Hepatocyte (in vitro differentiated cells): ENCODE measurements at regions not wholly inside any gene's neighbourhood (a gene's known extent, or its start where the extent isn't known, plus 50 kb on each side); places are given as distances from the start of the nearest gene placed in this dataset.

Source experiments
- DNase-seq: peaks from one replicate; pipeline ENCODE4 v3.0.0-alpha.2; 2016; ENCODE audit warnings: low spot score
- H2AFZ ChIP-seq: fragments of 200-600 bp; sonication (generic); 2 replicates; pipeline ENCODE4 v1.6.0; 2016; ENCODE audit warnings: antibody characterized with exemption, mild to moderate bottlenecking
- H3K27ac ChIP-seq: fragments of 200-600 bp; sonication (generic); 2 replicates; pipeline ENCODE4 v1.5.1; 2016; ENCODE audit warnings: mild to moderate bottlenecking
- H3K27me3 ChIP-seq: fragments of 200-600 bp; sonication (generic); 2 replicates; pipeline ENCODE4 v1.6.1; 2016
- H3K36me3 ChIP-seq: fragments of 200-600 bp; sonication (generic); replicated peaks from 2 replicates; pipeline ENCODE4 v1.5.1; 2016; ENCODE audit warnings: low read depth; ENCODE audit not compliant: insufficient read depth
- H3K4me1 ChIP-seq: fragments of 200-600 bp; sonication (generic); 2 replicates; pipeline ENCODE4 v1.5.1; 2016; ENCODE audit warnings: mild to moderate bottlenecking, moderate library complexity; ENCODE audit not compliant: insufficient read depth
- H3K4me2 ChIP-seq: fragments of 200-600 bp; sonication (generic); 2 replicates; pipeline ENCODE4 v1.6.0; 2016
- H3K4me3 ChIP-seq: fragments of 200-600 bp; sonication (generic); 2 replicates; pipeline ENCODE4 v1.5.1; 2016; ENCODE audit warnings: mild to moderate bottlenecking
- H3K79me2 ChIP-seq: fragments of 200-600 bp; sonication (generic); 2 replicates; pipeline ENCODE4 v1.6.0; 2017; ENCODE audit warnings: mild to moderate bottlenecking
- H3K9me2 ChIP-seq: fragments of 200-600 bp; sonication (generic); replicated peaks from 2 replicates; pipeline ENCODE4 v1.6.0; 2017; ENCODE audit warnings: mild to moderate bottlenecking; ENCODE audit not compliant: insufficient read depth
- H3K9me3 ChIP-seq: fragments of 200-600 bp; sonication (generic); 2 replicates; pipeline ENCODE4 v1.5.1; 2016; ENCODE audit warnings: low read depth, mild to moderate bottlenecking
- H4K20me1 ChIP-seq: fragments of 200-600 bp; sonication (generic); 2 replicates; pipeline ENCODE4 v1.6.0; 2016; ENCODE audit warnings: mild to moderate bottlenecking; ENCODE audit not compliant: insufficient read depth, poor library complexity, severe bottlenecking
- EZH2 ChIP-seq: fragments of 200-600 bp; sonication (generic); IDR thresholded peaks from 2 replicates; pipeline ENCODE4 v1.6.1; 2016; ENCODE audit warnings: antibody characterized with exemption, mild to moderate bottlenecking, borderline replicate concordance
- EZH2phosphoT487 ChIP-seq: fragments of 200-600 bp; sonication (generic); IDR thresholded peaks from one replicate; pipeline ENCODE4 v1.6.1; 2018; ENCODE audit warnings: antibody characterized with exemption, mild to moderate bottlenecking, low read depth, moderate library complexity; ENCODE audit not compliant: unreplicated experiment, severe bottlenecking
- WGBS: methylation state at CpG from one replicate; pipeline ENCODE4 v1.1.6; 2016; ENCODE audit warnings: low lambda C conversion rate; ENCODE audit errors: missing lambda C conversion rate; 5-methylcytosine and 5-hydroxymethylcytosine counted together
- TF ChIP-seq, protein P1 (sequence below): fragments of 200-600 bp; sonication (generic); IDR thresholded peaks from 2 replicates; pipeline ENCODE4 v1.5.1; 2016; ENCODE audit warnings: antibody characterized with exemption, mild to moderate bottlenecking; ENCODE audit not compliant: poor library complexity

DNA sequence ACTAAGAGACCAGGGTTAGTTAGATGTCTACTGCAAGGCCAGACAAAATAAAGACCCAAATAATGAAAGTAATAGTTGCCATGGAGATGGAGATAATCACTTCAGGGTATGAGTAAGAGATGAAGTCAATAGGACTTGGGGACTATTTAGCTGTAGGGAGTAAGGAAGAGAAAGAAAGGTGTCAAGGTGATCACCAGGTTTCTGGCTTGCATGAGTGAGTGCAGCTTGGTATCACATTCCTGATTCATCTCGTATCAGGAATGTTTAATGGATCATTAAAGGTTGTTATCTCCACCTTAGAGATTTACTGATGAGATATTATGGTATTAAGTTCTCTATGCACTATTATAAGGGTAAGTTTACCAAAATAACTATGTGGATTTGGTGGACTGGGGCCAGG, 357.4 kb upstream of the ATP11B start:
- no peak overlapping the region for H2AFZ ChIP-seq
- no peaks in the 10 kb centered on the region for H4K20me1 ChIP-seq
- H3K79me2 ChIP-seq, result no peaks in the 10 kb centered on the region
- H3K27me3 ChIP-seq, result no peaks in the 10 kb centered on the region
- no peaks in the 10 kb centered on the region for H3K9me2 ChIP-seq
- H3K9me3 ChIP-seq, result no peaks in the 10 kb centered on the region
- H3K4me3 ChIP-seq, result no peak overlapping the region
- H3K4me2 ChIP-seq, result no peak overlapping the region
- H3K36me3 ChIP-seq, result no peaks in the 10 kb centered on the region
- no peak overlapping the region for H3K27ac ChIP-seq
- 64% methylated on average over 1 of the region's 1 CpG for WGBS
- no peak for TF ChIP-seq EZH2phosphoT487
- TF ChIP-seq, protein P1, sequence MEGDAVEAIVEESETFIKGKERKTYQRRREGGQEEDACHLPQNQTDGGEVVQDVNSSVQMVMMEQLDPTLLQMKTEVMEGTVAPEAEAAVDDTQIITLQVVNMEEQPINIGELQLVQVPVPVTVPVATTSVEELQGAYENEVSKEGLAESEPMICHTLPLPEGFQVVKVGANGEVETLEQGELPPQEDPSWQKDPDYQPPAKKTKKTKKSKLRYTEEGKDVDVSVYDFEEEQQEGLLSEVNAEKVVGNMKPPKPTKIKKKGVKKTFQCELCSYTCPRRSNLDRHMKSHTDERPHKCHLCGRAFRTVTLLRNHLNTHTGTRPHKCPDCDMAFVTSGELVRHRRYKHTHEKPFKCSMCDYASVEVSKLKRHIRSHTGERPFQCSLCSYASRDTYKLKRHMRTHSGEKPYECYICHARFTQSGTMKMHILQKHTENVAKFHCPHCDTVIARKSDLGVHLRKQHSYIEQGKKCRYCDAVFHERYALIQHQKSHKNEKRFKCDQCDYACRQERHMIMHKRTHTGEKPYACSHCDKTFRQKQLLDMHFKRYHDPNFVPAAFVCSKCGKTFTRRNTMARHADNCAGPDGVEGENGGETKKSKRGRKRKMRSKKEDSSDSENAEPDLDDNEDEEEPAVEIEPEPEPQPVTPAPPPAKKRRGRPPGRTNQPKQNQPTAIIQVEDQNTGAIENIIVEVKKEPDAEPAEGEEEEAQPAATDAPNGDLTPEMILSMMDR, result no peak
- no peak for TF ChIP-seq EZH2
- no peaks in the 10 kb centered on the region for H3K4me1 ChIP-seq
- no peak for DNase-seq

DNA sequence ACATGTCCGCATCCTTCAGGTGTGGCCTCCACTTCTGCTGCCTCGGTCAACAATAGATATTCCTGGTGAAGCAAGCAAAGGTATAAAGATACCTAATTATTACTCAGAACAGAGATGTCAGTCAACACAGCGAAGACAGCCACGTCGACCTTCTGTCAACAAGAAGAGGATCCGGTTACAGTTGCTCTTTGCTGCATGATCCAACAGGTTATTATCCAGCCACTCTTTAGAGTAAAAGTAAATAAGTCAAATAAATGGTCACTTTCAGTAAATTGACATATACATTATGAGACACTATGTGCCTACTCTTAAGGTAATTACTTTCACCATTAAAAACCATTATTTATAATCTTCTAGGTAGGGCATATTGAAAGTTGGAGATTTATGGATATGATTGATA, 356.8 kb upstream of the ATP11B start:
- no peak overlapping the region for H3K4me3 ChIP-seq
- H3K79me2 ChIP-seq, result no peaks in the 10 kb centered on the region
- H3K9me2 ChIP-seq, result no peaks in the 10 kb centered on the region
- no peak for TF ChIP-seq EZH2
- TF ChIP-seq EZH2phosphoT487, result no peak
- TF ChIP-seq, protein P1, result no peak
- 63% methylated on average over 6 of the region's 6 CpGs for WGBS
- no peak for DNase-seq
- H3K4me1 ChIP-seq, result no peaks in the 10 kb centered on the region
- H3K9me3 ChIP-seq, result no peaks in the 10 kb centered on the region
- H3K27me3 ChIP-seq, result no peaks in the 10 kb centered on the region
- no peak overlapping the region for H3K4me2 ChIP-seq
- no peak overlapping the region for H2AFZ ChIP-seq
- no peaks in the 10 kb centered on the region for H4K20me1 ChIP-seq
- H3K36me3 ChIP-seq, result no peaks in the 10 kb centered on the region
- no peak overlapping the region for H3K27ac ChIP-seq

DNA sequence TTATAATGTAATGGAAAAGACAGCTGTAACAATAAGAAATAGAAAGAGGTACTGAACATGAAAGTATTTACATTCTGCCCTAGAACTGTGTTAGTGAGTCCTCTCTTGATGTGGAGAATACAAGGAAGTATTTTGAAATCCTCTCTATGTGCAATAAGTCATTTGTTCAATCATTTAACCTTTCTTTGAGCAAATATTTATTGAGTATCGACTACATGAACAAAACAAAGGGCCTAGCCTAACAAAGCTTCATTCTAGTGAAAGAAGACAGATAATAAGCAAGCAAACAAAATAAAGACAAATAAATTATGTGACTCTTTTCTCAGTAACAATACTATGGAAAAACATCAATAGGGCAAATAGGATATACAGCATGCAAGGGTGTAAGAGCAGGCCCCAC, 354.9 kb upstream of the ATP11B start:
- no peaks in the 10 kb centered on the region for H4K20me1 ChIP-seq
- H3K9me3 ChIP-seq, result no peaks in the 10 kb centered on the region
- H3K27me3 ChIP-seq, result no peaks in the 10 kb centered on the region
- H3K27ac ChIP-seq, result no peak overlapping the region
- no peaks in the 10 kb centered on the region for H3K79me2 ChIP-seq
- no peaks in the 10 kb centered on the region for H3K36me3 ChIP-seq
- WGBS, result 72% methylated on average over 1 of the region's 1 CpG
- H3K4me1 ChIP-seq, result no peaks in the 10 kb centered on the region
- no peak overlapping the region for H2AFZ ChIP-seq
- no peak overlapping the region for H3K4me3 ChIP-seq
- TF ChIP-seq EZH2phosphoT487 (no peak), EZH2 (no peak)
- TF ChIP-seq, protein P1, result no peak
- H3K4me2 ChIP-seq, result no peak overlapping the region
- DNase-seq, result no peak
- H3K9me2 ChIP-seq, result no peaks in the 10 kb centered on the region

DNA sequence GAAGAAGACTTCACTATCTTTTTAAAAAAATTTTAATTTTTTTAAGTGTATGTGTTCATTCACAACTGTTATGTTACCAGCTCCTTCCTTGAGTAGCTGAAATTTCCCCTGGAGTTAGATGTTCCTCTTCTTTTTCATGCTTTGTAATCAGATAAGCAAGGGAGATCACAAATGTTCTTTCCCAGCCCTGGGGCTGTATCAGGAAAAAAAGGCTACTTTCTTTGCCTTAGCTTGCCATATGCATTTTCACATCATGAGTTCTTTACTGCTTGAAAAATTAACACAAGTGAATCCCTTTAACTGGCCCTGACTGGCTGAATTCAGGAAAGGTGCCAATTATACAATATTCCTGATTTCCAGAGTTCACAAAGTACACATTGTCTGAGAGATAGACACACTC, 353.2 kb upstream of the ATP11B start:
- no peaks in the 10 kb centered on the region for H4K20me1 ChIP-seq
- no peaks in the 10 kb centered on the region for H3K4me1 ChIP-seq
- H2AFZ ChIP-seq, result no peak overlapping the region
- H3K9me2 ChIP-seq, result no peaks in the 10 kb centered on the region
- no peak overlapping the region for H3K27ac ChIP-seq
- H3K79me2 ChIP-seq, result no peaks in the 10 kb centered on the region
- H3K4me3 ChIP-seq, result no peak overlapping the region
- H3K27me3 ChIP-seq, result no peaks in the 10 kb centered on the region
- no peak overlapping the region for H3K4me2 ChIP-seq
- TF ChIP-seq EZH2 (no peak), EZH2phosphoT487 (no peak)
- TF ChIP-seq, protein P1, result no peak
- H3K36me3 ChIP-seq, result no peaks in the 10 kb centered on the region
- DNase-seq, result no peak
- no peaks in the 10 kb centered on the region for H3K9me3 ChIP-seq
